Left ventricle myocardium inferior (tissue), 1 donor: ENCODE measurements at regions not wholly inside any gene's neighbourhood (a gene's known extent, or its start where the extent isn't known, plus 50 kb on each side); places are given as distances from the start of the nearest gene placed in this dataset.

Experiments used
- DNase-seq: peaks from one replicate; pipeline ENCODE4 v3.0.0-alpha.2; 2020
- H3K27ac ChIP-seq: fragments of 200-600 bp; replicated peaks from 2 replicates; pipeline ENCODE4 v1.8.0; 2021
- H3K27me3 ChIP-seq: fragments of 200-600 bp; 2 replicates; pipeline ENCODE4 v1.8.0; 2021; ENCODE audit warnings: low read depth
- H3K36me3 ChIP-seq: fragments of 200-600 bp; 2 replicates; pipeline ENCODE4 v1.8.0; 2021
- H3K4me1 ChIP-seq: fragments of 200-600 bp; 2 replicates; pipeline ENCODE4 v1.8.0; 2021
- H3K4me3 ChIP-seq: fragments of 200-600 bp; 2 replicates; pipeline ENCODE4 v1.8.0; 2021; ENCODE audit warnings: mild to moderate bottlenecking, moderate library complexity
- H3K9me3 ChIP-seq: fragments of 200-600 bp; replicated peaks from 2 replicates; pipeline ENCODE4 v1.8.0; 2021
- intact Hi-C: fragments of 100-400 bp; cut with micrococcal nuclease; formaldehyde crosslinking; loops from one replicate; pipeline ENCODE4 v1.11.0; 2022
- TF ChIP-seq, protein P1 (sequence below): fragments of 200-600 bp; IDR thresholded peaks from 2 replicates; pipeline ENCODE4 v1.8.0; 2021; ENCODE audit warnings: antibody characterized with exemption, mild to moderate bottlenecking, borderline replicate concordance
- donor health status: DM: no; HTN: yes; CAD: no; lungs with severe emphysema.

DNA sequence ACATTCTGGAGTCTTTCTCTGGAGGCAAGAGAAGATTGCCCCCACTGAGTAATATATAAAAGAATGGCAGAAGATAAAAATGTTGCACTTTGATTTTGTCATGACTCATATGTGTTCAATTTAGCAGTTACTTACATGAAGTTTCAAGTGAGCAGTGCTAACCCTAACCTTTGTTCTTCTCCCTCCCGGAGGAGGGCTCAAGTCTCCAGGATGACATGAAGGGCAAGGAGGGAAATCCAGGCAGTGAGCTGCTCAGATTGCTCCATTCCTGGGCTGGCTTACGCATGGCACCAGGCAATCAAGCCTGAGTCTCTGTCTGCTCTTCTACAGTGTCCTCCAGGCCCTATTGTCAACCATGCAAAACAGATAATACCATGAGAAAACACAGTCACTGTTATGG lies 322.3 kb downstream of the DUSP6 start:
- Histone ChIP-seq H3K4me1 (no peaks in the 10 kb centered on the region), H3K27ac (no peak overlapping the region), H3K4me3 (no peak overlapping the region), H3K27me3 (peaks cover 11% of the 10 kb centered on the region), H3K36me3 (no peaks in the 10 kb centered on the region), H3K9me3 (no peaks in the 10 kb centered on the region)
- TF ChIP-seq, protein P1, sequence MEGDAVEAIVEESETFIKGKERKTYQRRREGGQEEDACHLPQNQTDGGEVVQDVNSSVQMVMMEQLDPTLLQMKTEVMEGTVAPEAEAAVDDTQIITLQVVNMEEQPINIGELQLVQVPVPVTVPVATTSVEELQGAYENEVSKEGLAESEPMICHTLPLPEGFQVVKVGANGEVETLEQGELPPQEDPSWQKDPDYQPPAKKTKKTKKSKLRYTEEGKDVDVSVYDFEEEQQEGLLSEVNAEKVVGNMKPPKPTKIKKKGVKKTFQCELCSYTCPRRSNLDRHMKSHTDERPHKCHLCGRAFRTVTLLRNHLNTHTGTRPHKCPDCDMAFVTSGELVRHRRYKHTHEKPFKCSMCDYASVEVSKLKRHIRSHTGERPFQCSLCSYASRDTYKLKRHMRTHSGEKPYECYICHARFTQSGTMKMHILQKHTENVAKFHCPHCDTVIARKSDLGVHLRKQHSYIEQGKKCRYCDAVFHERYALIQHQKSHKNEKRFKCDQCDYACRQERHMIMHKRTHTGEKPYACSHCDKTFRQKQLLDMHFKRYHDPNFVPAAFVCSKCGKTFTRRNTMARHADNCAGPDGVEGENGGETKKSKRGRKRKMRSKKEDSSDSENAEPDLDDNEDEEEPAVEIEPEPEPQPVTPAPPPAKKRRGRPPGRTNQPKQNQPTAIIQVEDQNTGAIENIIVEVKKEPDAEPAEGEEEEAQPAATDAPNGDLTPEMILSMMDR, result no peak
- intact Hi-C loops, result no loop called here
- DNase-seq, result no peak

DNA sequence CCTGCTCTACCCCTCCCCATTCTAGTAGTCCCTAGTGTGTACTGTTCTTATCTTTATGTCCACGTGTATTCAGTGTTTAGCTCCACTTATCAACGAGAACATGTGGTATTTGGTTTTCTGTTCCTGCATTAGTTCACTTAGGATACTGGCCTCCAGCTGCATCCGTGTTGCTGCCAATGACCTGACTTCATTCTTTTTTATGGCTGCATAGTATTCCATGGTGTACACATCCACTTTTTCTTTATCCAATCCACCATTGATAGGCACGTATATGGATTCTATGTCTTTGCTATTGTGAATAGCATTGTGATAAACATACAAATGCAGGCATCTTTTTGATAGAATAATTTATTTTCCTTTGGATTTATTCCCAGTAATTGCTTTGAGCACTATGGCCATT lies 327.7 kb downstream of the DUSP6 start:
- TF ChIP-seq, protein P1, result no peak
- intact Hi-C loops, result no loop called here
- H3K36me3 ChIP-seq, result no peaks in the 10 kb centered on the region
- no peak for DNase-seq
- no peak overlapping the region for H3K27ac ChIP-seq
- no peaks in the 10 kb centered on the region for H3K9me3 ChIP-seq
- H3K4me3 ChIP-seq, result no peak overlapping the region
- peaks cover 2% of the 10 kb centered on the region for H3K4me1 ChIP-seq
- no peaks in the 10 kb centered on the region for H3K27me3 ChIP-seq

DNA sequence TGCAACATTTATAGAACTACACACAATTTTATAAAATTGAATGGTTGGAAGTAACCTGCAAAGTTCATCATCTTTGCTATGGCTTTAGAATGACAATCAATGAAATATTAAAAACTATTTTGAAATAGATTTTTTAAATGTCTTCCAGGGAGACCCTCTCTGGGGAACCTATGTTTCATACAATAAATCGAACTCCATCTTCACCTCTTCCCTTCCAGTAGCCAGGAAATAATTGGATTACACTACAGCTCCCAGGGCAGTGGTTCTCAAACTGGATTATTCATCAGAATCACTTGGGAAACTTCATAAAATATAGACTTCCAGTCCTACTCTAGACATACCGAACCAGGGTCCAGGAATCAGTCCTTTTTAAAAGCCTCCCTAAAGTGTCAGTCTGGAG lies 328.4 kb downstream of the DUSP6 start:
- Histone ChIP-seq H3K27ac (no peak overlapping the region), H3K36me3 (no peaks in the 10 kb centered on the region), H3K4me1 (peaks cover 8% of the 10 kb centered on the region), H3K9me3 (no peaks in the 10 kb centered on the region), H3K4me3 (no peak overlapping the region), H3K27me3 (no peaks in the 10 kb centered on the region)
- DNase-seq, result no peak
- intact Hi-C loops, result no loop called here
- TF ChIP-seq, protein P1, result no peak

DNA sequence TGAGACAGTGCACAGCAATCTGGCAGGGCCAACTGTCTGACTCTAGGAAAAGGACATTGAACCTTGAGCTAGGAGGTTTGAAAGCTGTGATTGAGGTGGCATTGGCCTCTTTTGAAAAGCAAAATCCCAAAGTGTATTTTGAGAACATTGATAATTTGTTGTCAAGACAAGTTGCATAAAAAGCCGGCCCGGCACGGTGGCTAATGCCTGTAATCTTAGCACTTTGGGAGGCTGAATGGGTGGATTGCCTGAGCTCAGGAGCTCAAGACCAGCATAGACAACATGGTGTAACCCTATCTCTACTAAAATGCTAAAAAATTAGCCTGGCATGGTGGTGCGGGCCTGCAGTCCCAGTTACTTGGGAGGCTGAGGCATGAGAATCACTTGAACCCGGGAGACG lies 331.6 kb downstream of the DUSP6 start:
- intact Hi-C loops, result no loop called here
- TF ChIP-seq, protein P1, result no peak
- H3K4me1 ChIP-seq, result peaks cover 12% of the 10 kb centered on the region

DNA sequence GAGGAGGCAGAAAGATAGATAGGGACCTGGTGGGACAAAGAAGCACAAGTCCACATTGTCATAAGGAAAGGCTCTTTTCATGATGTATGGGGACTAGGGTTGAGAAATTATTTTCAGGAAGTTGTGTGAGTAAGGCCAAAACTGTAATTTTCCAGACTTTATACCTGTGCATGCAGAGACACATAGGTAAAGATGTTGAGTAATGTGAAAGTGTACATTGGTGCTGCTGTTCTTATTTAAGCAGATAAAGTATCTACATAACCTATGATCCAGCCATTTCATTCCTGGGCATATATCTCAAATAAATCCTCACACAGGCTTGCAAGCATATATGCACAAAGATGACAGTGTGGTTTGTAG lies 332.2 kb downstream of the DUSP6 start:
- TF ChIP-seq, protein P1, result no peak
- no peaks in the 10 kb centered on the region for H3K36me3 ChIP-seq
- no peak overlapping the region for H3K4me3 ChIP-seq
- no peaks in the 10 kb centered on the region for H3K9me3 ChIP-seq
- peaks cover 12% of the 10 kb centered on the region for H3K4me1 ChIP-seq
- H3K27me3 ChIP-seq, result no peaks in the 10 kb centered on the region
- H3K27ac ChIP-seq, result no peak overlapping the region
- DNase-seq, result no peak
- intact Hi-C loops, result no loop called here

More for the DNA sequence above, 331.6 kb downstream of the DUSP6 start:
- DNase-seq, result no peak
- Histone ChIP-seq H3K27me3 (no peaks in the 10 kb centered on the region), H3K9me3 (no peaks in the 10 kb centered on the region), H3K36me3 (no peaks in the 10 kb centered on the region), H3K27ac (no peak overlapping the region), H3K4me3 (no peak overlapping the region)
